ENCODE measurements at regions not wholly inside any gene's neighbourhood (a gene's known extent, or its start where the extent isn't known, plus 50 kb on each side); places are given as distances from the start of the nearest gene placed in this dataset.

GRCh38 chr12:96106137-96106536 lies 70.8 kb upstream of the LTA4H start:
- TF ChIP-seq CTCF (conservative IDR thresholded peaks at IDR 0.05 in 1 of 2, IDR thresholded peaks at IDR 0.05 in 1 of 2; ENCODE audit: low read depth in 1 of 2, low read length in 2 of 2): no peak
- TF ChIP-seq EZH2 (IDR thresholded peaks at IDR 0.05; ENCODE audit: low read length, missing control alignments): no peak
